GM23338 (cell line): ENCODE measurements at regions not wholly inside any gene's neighbourhood (a gene's known extent, or its start where the extent isn't known, plus 50 kb on each side); places are given as distances from the start of the nearest gene placed in this dataset.

Source experiments
- CREB1 ChIP-seq: fragments of 250-450 bp; sonication (Bioruptor Pico); IDR thresholded peaks from 2 replicates; pipeline ENCODE4 v1.5.0; 2020; ENCODE audit warnings: low read depth, mild to moderate bottlenecking, moderate library complexity
- CTCF ChIP-seq, 2 experiments: fragments of 200-600 bp in 1 of 2; sonication (generic) in 1 of 2; conservative IDR thresholded peaks; 2 replicates each; pipeline versions ENCODE4 v1.5.1 to v1.6.1; 2016 to 2017; ENCODE audit warnings: antibody characterized with exemption in 2 of 2, low read depth in 2 of 2, mild to moderate bottlenecking in 2 of 2, moderate library complexity in 1 of 2

- no peak for TF ChIP-seq CREB1 (CRISPR knock-in tag)
- TF ChIP-seq CTCF (conservative IDR thresholded peaks at IDR 0.05; ENCODE audit: low read depth in 2 of 2): no peak
These were observed 211.6 kb upstream of the NRP1 start for GRCh38 chr10:33546031-33546430.
